ENCODE measurements at regions not wholly inside any gene's neighbourhood (a gene's known extent, or its start where the extent isn't known, plus 50 kb on each side); places are given as distances from the start of the nearest gene placed in this dataset.
"Not testable (repeated sequence)": the region's sequence is repeated elsewhere in the genome, so short reads cannot be mapped to it uniquely, and the experiment has no call there.

GRCh38 chr12:131202592-131203378 lies 249.1 kb downstream of the ADGRD1 start:
- Mint-ChIP-seq H3K27ac (no peak overlapping the region), H3K27me3 (ENCODE audit: low read depth) (peaks cover 5% of the 10 kb centered on the region), H3K9me3 (peaks cover 2% of the 10 kb centered on the region), H3K36me3 (ENCODE audit: low read depth) (no peaks in the 10 kb centered on the region), H3K4me3 (no peak overlapping the region), H3K4me1 (no peaks in the 10 kb centered on the region)
- TF ChIP-seq CTCF (IDR thresholded peaks at IDR 0.05; ENCODE audit: unreplicated experiment in 3 of 3) = no peak

- Mint-ChIP-seq H3K27me3 (ENCODE audit: low read depth) (peaks cover 5% of the 10 kb centered on the region), H3K9me3 (no peaks in the 10 kb centered on the region), H3K4me3 (no peak overlapping the region)
These were observed 250.1 kb downstream of the ADGRD1 start for GRCh38 chr12:131203666-131204415.

GRCh38 chr12:131204416-131205274 lies 250.9 kb downstream of the ADGRD1 start:
- Mint-ChIP-seq H3K4me3 (no peak overlapping the region), H3K27ac (no peak overlapping the region), H3K9me3 (no peaks in the 10 kb centered on the region), H3K36me3 (ENCODE audit: low read depth) (no peaks in the 10 kb centered on the region), H3K27me3 (ENCODE audit: low read depth) (peaks cover 5% of the 10 kb centered on the region), H3K4me1 (no peaks in the 10 kb centered on the region)
- TF ChIP-seq CTCF (IDR thresholded peaks at IDR 0.05; ENCODE audit: unreplicated experiment in 3 of 3) = no peak

More at GRCh38 chr12:131203666-131204415, 250.1 kb downstream of the ADGRD1 start:
- Mint-ChIP-seq H3K27ac (no peak overlapping the region), H3K36me3 (ENCODE audit: low read depth) (no peaks in the 10 kb centered on the region), H3K4me1 (no peaks in the 10 kb centered on the region)
- TF ChIP-seq CTCF (IDR thresholded peaks at IDR 0.05; ENCODE audit: unreplicated experiment in 3 of 3) = no peak

GRCh38 chr12:131205275-131205933 lies 251.7 kb downstream of the ADGRD1 start:
- not testable (repeated sequence) for H3K4me3 Mint-ChIP-seq; H3K4me1 Mint-ChIP-seq; H3K9me3 Mint-ChIP-seq; H3K27ac Mint-ChIP-seq; H3K27me3 Mint-ChIP-seq (ENCODE audit: low read depth); H3K36me3 Mint-ChIP-seq (ENCODE audit: low read depth)

- not testable (repeated sequence) for H3K27me3 Mint-ChIP-seq (ENCODE audit: low read depth); H3K4me1 Mint-ChIP-seq; H3K4me3 Mint-ChIP-seq; H3K27ac Mint-ChIP-seq; H3K36me3 Mint-ChIP-seq (ENCODE audit: low read depth); H3K9me3 Mint-ChIP-seq
These were observed 253.1 kb downstream of the ADGRD1 start for GRCh38 chr12:131206630-131207299.

GRCh38 chr12:131207300-131207660 lies 253.6 kb downstream of the ADGRD1 start:
- H3K4me1 Mint-ChIP-seq; H3K27ac Mint-ChIP-seq; H3K9me3 Mint-ChIP-seq; H3K4me3 Mint-ChIP-seq; H3K27me3 Mint-ChIP-seq (ENCODE audit: low read depth); H3K36me3 Mint-ChIP-seq (ENCODE audit: low read depth): not testable (repeated sequence)

GRCh38 chr12:131207841-131208240 lies 254.1 kb downstream of the ADGRD1 start:
- not testable (repeated sequence) for H3K27ac Mint-ChIP-seq; H3K9me3 Mint-ChIP-seq; H3K4me1 Mint-ChIP-seq; H3K4me3 Mint-ChIP-seq; H3K36me3 Mint-ChIP-seq (ENCODE audit: low read depth)
- H3K27me3 Mint-ChIP-seq (ENCODE audit: low read depth) = peaks cover 12% of the 10 kb centered on the region
